HG03460 (cell line): ENCODE measurements at regions not wholly inside any gene's neighbourhood (a gene's known extent, or its start where the extent isn't known, plus 50 kb on each side); places are given as distances from the start of the nearest gene placed in this dataset.
"Not testable (repeated sequence)": the region's sequence is repeated elsewhere in the genome, so short reads cannot be mapped to it uniquely, and the experiment has no call there.

ENCODE experiments used
- ATAC-seq: cut with Tn5 transposase; IDR thresholded peaks from one replicate; pipeline ENCODE4 v1.9.1; 2021; ENCODE audit not compliant: unreplicated experiment

GRCh38 chr11:42812361-42812760 lies 499.4 kb upstream of the API5 start:
- ATAC-seq, result no peak

GRCh38 chr11:42812960-42813359 lies 498.8 kb upstream of the API5 start:
- ATAC-seq, result no peak

- ATAC-seq, result no peak
Measured at GRCh38 chr11:42816471-42816870, 495.3 kb upstream of the API5 start.

- no peak for ATAC-seq
Measured at GRCh38 chr11:42819126-42819525, 492.7 kb upstream of the API5 start.

GRCh38 chr11:42822188-42822587 lies 489.6 kb upstream of the API5 start:
- ATAC-seq, result not testable (repeated sequence)

- ATAC-seq, result no peak
Measured at GRCh38 chr11:42823546-42823945, 488.2 kb upstream of the API5 start.

- ATAC-seq, result no peak
Measured at GRCh38 chr11:42824067-42824466, 487.7 kb upstream of the API5 start.

- ATAC-seq, result no peak
Measured at GRCh38 chr11:42825598-42825997, 486.2 kb upstream of the API5 start.

GRCh38 chr11:42827845-42828244 lies 484.0 kb upstream of the API5 start:
- no peak for ATAC-seq

- no peak for ATAC-seq
Measured at GRCh38 chr11:42837994-42838393, 473.8 kb upstream of the API5 start.

GRCh38 chr11:42840176-42840829 lies 471.5 kb upstream of the API5 start:
- no peak for ATAC-seq

- ATAC-seq, result no peak
Measured at GRCh38 chr11:42840860-42841259, 470.9 kb upstream of the API5 start.

- no peak for ATAC-seq
Measured at GRCh38 chr11:42841556-42841955, 470.2 kb upstream of the API5 start.

- ATAC-seq, result no peak
Measured at GRCh38 chr11:42849362-42849761, 462.4 kb upstream of the API5 start.

- no peak for ATAC-seq
Measured at GRCh38 chr11:42857344-42857743, 454.5 kb upstream of the API5 start.

- ATAC-seq, result no peak
Measured at GRCh38 chr11:42870480-42870879, 441.3 kb upstream of the API5 start.

GRCh38 chr11:42873800-42874405 lies 437.9 kb upstream of the API5 start:
- ATAC-seq, result not testable (repeated sequence)

- ATAC-seq, result not testable (repeated sequence)
Measured at GRCh38 chr11:42881335-42881734, 430.5 kb upstream of the API5 start.

GRCh38 chr11:42890773-42891172 lies 421.0 kb upstream of the API5 start:
- no peak for ATAC-seq

GRCh38 chr11:42901084-42901483 lies 410.7 kb upstream of the API5 start:
- no peak for ATAC-seq

GRCh38 chr11:42906226-42906625 lies 405.6 kb upstream of the API5 start:
- no peak for ATAC-seq

GRCh38 chr11:42913731-42914130 lies 398.1 kb upstream of the API5 start:
- no peak for ATAC-seq

GRCh38 chr11:42923651-42924050 lies 388.1 kb upstream of the API5 start:
- ATAC-seq, result no peak
